NCI-H2107 (cell line): ENCODE measurements at regions not wholly inside any gene's neighbourhood (a gene's known extent, or its start where the extent isn't known, plus 50 kb on each side); places are given as distances from the start of the nearest gene placed in this dataset.
"Not testable (repeated sequence)": the region's sequence is repeated elsewhere in the genome, so short reads cannot be mapped to it uniquely, and the experiment has no call there.

ENCODE experiments used
- DNase-seq: peaks from one replicate; lab custom pipeline; 2025; lab: John Stamatoyannopoulos, UW

DNA sequence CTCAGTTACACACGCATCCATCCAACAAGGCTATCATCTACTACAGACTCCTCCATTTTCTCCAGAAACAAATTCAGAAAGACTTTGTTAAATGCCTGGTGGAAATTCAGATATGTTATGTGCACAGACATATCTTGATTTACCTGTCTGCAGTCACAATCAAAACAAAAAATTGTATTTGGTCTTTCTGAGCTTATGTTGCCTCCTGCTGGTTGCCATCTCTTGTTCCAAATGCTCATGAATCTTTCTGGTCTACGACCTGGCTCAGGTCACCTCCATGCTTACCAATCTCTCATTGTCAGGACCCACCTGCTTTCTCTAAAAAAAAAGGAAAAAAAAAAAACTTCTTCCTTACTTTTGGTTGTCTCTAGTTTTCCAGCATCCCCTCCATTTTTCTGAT is 169.2 kb upstream of the PLXNC1 start:
- DNase-seq: no peak

DNA sequence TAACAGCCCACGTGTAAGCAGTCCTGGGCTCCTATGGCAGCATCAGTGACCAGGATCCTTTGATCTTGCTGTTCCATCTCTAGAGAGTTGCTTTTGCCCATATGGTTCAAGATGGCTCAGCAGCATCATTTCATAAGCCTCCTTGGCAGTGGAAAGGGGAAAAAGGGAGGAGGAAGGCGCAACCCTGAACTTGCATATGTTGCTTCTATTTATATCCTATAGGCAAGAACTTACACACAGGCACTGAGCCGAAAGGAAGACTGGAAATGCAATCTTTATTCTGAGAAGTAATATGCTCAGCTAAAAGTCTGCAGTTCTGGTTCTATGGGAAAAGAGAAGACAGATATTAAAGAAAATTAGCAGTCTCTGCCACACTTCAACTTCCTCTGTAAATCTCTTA is 167.7 kb upstream of the PLXNC1 start:
- DNase-seq: no peak

DNA sequence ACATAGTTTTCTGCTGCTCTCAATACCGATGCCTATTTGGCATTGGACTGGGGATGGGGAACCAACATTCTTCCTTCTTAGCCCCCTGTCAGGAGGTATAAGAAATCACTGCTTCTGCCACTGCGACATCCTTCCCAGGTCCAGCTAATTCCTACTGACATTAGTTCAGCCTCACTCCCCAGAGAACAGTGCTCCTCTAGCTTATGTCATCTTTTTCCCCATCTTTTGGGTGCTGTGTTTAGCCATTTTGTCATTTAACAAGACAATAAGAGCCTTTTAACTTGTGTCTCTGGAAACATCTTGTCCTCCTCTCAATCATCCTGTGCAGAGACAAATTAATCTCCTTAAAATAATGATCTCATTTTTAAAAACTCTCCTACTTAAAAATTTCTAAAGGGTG is 167.0 kb upstream of the PLXNC1 start:
- no peak for DNase-seq

DNA sequence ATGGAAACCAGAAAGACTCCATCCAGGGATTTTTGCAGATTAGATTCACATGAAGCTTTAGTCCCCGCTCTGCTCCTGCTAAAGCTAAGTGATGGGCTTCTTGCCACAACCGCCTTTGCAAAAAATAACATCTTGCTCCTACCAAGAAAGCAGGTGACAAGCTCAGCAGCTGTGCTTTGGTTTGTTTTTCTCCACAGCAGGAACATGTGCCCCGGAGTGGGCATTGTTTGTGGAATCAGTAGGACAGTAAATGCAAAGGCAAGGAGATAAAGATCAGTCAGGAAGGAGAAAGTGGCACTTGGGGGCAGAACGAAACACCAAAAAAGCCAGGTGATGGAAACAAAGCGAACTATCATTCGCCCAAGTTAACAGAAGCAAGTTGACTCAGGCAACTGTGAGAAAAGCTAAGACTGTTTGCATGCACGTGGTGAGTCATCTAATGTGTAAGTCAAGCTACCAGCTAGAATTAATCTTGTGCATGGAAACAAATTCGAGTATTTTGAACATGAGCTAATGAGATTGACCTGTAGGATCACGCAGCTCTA is 165.5 kb upstream of the PLXNC1 start:
- DNase-seq: no peak

DNA sequence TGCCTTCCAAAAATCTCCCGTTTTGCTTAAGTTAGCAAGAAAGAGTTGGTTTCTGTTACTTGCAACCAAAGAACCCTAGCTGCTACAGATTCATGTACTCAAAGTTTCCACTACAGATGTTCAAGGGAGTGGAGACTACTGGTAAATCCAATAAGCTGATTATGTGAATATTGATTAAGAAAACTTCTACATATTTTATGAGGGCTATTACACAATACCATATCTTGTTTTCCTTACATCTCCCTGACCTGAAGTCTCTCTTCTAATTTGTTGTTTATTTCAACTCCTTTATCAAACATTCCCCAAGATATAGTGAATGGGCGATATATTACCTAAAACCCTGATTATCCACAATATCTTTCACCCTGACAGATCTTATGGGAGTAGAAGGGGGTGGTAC is 164.4 kb upstream of the PLXNC1 start:
- DNase-seq: no peak

DNA sequence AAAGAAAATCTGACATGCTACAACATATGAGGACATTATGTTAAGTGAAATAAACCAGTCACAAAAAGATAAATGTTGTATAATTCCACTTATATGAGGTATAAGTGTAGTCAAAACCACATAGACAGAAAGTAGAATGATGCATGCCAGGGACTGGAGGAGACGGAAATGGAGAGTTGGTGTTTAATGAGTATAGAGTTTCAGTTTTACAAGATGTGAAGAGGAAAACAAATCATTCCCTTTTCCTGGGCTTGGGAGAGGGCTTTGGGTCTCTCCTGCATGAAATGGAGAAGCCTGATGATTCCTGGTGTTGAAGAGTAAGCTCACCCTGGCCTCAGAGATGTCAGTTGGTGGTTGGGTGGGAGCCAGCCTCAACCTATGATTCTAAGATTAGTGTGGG is 158.4 kb upstream of the PLXNC1 start:
- no peak for DNase-seq

DNA sequence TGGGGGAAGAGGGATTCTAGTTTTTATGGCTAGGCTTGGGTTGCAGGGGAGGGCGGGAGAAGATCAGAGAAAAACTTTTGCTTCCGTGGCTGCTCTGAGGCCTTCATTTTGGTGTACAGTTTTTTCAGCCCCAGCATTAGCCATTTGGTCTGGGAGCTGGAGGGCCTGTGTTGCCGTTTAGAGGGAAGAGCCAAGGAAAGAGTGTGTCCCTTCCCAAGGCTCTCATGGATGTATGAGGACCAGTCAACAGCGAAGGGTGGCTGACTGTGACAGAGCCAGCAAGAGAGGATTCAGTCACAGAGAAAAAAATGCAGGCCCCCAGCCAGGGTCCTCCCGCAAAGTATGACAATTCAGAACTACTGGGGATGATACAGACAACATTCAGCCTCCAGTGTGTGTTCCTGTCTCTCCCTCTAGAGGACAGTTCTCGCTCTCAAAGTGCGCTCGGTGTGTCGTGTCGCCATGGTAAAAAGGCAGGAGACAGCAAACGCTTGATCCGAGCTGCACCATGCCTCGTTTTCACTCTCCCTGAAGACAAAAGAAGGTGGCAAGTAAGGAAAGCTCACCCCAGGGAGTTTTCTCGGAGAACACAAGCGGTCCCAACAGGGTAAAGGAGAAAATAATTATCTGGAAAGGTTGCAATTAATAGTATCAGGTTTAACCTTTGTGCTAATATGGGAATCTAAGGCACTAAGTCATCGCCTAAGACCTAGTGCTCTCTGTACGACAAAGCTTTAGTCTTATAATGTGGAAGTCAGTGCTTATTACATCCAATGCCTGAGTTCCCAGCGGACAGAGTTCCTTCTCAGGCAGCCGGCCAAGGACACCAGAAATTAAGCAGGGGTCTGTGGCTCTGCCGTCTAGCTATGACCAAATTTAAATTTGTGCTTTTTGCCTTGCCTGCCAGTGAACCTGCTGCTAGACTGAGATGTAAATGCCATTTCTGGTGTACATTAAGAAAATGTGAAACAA is 157.3 kb upstream of the PLXNC1 start:
- no peak for DNase-seq

DNA sequence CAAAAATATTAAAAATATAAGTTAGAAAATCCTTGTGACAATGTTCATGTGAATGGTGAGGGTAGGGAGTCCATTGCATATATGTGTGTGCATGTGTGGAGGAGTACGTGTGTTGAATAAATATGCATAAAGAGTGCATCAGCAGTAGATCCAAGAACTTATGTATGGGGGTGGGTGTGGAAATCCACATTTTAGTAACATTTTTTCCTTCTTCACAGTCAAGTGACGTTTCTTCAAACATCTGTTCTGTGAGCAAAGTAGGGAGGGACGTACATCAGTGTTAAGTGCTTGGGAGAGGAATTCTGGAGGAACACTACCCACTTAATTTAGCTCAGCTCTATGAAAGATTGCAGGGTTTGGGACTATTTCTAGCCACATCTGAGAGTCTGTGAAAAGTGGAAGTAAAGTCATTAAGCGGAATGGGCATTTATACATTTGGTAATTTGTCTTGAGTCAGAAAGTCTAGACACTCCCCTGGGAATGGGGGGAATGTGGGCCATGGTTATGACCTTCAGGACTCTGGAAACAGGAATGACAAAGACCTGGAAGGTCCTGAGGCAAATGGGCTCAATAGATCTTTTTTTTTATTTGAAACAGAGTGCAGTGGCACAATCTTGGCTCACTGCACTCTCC is 156.4 kb upstream of the PLXNC1 start:
- DNase-seq: no peak

DNA sequence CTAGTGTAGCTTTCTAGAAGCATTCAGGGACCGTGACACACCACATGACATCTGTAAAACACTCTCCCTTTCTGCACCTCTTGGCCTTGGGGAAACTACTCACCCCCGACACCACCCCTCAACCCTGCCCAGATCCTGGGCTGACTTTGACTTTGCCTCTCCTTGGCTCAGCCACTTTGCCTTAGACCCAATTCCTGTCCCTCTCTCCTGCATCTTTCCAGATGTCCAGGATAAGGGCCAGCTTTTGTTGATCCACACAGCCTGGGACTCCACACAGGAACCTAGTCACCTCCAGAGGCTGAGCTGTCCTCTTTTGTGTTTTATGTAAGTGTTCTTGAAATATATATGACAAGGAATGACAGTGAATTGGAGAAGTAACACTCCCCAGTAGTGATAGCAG is 153.7 kb upstream of the PLXNC1 start:
- no peak for DNase-seq

DNA sequence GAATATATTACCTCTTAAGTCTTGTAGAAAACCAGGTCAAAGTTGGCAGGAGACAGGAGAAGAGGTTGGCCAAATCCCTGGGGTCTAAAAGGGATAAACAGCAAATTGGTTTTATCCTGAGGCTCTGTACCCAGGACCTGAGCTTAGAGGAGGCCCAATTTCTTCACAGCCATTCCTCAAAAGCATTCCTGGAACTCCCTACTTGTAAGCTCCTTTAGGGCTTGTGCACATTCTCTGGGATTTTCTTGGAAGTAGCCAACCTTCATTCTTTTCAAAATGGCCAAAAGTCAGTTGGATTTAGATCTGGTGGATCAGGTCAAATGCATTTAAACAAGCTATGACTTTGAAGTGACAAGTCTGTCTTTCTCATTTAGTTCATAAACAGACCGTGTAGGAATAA is 152.1 kb upstream of the PLXNC1 start:
- no peak for DNase-seq

DNA sequence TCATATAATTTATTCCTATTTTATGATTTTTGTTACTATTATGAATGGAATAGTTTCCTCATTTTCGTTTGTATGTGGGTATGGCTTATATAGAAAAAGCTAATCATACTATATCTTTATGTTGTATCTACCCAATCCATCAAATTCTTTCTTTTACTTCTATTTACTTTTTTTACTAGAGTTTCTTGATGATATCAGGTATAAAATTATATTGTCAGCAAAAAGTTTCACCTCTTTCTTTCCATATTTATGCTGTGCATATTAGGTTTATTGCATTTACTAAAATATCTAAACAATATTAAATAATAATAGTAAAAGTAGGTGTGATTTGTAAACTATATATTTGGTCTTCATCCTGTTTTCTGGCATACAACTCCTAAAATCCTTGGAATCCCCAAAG is 146.7 kb upstream of the PLXNC1 start:
- DNase-seq: no peak

DNA sequence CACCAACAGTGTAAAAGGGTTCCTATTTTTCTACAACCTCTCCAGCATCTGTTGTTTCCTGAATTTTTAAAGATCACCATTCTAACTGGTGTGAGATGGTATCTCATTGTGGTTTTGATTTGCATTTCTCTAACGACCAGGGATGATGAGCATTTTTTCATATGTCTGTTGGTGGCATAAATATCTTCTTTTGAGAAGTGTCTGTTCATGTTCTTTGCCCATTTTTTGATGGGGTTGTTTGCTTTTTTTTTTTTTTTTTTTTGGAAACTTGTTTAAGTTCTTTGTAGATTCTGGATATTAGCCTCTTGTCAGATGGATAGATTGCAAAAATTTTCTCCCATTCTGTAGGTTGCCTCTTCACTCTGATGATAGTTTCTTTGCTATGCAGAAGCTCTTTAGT is 145.5 kb upstream of the PLXNC1 start:
- DNase-seq: not testable (repeated sequence)

DNA sequence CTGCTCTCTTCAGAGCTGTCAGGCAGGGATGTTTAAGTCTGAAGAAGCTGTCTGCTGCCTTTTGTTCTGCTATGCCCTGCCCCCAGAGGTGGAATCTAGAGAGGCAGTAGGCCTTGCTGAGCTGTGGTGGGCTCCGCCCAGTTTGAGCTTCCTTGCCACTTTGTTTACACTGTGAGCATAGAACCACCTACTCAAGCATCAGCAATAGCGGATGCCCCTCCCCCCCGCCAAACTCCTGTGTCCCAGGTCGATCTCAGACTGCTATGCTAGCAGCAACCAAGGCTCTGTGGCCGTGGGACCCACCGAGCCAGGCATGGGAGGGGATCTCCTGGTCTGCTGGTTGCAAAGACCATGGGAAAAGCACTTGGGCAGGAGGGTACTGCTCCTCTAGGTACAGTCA is 140.5 kb upstream of the PLXNC1 start:
- not testable (repeated sequence) for DNase-seq

DNA sequence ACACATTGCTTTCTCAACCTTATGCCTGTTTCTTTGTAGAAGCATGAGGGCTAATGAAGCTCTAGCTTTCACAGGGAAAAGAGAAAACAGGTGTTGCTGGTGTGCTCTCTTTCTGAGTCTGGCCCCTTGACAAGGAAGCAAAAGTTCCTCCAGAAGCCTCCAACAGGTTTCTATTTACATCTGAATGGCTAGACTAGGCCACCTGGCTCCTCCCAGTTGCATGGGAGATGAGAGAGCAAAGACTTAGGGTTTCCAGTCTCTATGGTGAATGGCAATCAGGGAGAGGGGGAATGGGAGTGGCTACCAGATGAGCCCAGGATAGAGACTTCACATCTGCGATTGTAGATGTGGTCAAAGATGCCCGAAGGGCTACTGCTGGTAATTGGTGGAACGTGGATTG is 138.1 kb upstream of the PLXNC1 start:
- DNase-seq: no peak

DNA sequence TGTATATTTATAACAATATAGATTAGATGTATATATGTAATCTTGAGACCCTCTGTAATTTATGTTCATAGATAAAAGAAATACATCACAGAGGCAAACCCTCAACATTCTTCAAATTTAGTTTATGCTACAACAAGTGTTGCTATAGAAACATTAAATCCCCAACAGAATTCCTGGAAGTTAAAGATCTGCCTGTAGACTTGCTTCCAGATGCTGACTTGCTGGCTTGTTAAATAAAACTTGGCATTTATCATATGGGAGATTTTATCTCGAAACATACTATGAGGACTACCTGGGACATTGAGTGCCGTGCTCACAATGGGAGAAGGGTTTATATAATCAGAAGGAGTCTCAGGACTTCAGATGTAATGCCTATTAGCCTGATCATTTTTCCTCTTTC is 136.3 kb upstream of the PLXNC1 start:
- DNase-seq: no peak

DNA sequence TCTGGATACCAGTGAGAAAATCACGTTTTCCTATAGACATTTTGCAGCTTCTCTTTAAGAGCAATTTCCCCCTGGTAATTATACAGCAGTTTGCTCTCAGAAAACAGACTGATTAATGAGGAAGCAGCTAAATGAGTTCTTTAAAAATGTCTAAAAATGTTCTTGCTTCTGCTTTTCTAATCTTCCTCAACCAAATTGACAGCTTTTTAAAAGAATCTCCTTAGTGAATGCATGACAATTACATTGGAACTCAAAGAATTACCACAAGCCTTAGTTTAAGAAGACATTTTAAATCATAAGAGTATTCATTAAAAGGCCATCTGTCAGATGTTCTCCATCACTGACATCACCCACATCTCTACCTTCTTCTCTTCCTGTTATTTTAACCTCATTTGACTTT is 135.8 kb upstream of the PLXNC1 start:
- no peak for DNase-seq

DNA sequence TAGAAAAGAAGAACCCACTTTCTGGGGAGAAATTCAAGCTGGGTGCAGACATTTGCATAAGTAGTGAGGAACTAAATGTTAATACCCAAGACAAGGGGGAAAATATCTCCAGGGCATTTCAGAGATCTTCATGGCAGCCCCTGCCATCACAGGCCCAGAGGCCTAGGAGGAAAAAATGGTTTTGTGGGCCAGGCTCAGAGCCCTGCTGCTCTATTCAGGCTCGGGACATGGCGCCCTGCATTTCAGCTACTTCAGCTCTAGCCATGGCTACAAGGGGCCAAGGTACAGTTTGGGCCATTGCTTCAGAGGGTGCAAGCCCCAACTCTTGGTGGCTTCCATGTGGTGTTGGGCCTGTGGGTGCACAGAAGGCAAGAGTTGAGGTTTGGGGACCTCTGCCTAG is 131.1 kb upstream of the PLXNC1 start:
- not testable (repeated sequence) for DNase-seq

DNA sequence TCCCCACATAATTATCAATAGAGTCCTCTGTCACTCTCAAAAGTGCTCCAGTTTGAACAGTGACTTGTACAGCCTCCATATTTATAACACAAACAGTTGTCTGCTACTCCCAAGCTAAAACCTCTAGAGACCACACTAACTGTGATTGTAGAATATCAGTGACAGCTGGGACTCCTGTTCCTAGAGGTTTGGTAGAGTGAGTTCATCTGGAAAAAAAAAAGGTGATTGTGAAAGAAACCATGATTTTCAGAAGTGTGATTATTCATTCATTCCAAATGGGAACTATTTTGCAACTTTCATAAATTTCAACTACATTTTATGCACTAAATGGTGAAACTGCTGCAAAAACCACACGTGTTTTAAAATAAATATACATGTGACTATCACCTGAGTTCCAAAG is 128.0 kb upstream of the PLXNC1 start:
- no peak for DNase-seq

DNA sequence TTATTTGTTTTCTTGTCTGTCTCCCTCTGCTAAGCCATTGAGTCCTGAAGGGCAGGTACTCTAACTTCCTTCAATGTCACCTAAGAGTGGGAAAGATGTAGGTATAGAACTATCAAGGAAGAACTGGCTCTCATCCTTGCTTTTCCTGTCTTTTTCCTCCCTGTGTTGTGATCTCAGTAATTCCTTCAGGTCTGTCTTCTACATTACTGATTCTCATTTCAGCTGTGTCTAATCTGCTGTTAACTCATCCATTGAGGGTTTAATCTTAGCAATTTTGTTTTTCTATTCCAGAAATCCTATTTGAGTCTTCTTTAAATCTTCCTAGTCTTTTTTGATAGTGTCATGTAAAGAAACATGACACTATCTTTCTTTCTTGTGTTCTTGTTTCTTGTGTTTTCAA is 124.5 kb upstream of the PLXNC1 start:
- DNase-seq: no peak

DNA sequence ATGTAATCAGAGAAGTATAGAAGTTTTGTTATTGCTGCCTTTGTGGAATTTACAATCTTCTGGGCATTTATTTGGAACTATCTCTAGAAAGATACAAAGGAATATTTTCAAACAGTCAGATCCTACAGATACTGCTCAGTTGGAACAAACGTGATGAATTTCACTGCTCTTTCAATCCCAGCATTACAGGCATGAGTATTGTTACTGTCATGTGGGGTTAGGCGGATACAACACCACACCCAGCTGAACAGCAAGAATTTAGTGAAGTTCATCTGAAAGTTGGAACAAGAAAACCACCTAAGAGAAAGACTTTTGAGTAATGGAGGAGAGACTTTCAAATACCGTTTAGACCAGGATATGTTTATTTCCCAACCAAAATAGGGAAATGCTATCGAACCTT is 123.3 kb upstream of the PLXNC1 start:
- DNase-seq: no peak

DNA sequence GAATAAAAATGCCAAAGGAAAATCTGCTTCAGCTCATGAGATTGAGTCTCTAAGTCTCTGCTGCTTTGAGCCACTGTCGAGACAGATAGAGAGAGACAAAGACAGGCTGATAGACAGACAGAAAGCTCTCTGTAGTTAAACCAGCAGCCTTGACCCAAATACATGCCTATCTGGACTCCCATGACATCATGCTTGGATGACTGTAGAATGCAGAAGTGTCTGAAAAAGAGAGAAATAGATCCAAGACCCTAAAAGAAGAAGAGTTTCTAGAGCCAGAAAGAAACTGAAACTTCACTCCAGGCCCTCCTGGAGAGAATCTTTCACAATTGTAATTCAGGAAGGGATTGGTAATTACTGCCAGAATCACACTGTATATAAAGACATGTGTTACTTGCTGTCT is 122.6 kb upstream of the PLXNC1 start:
- no peak for DNase-seq

DNA sequence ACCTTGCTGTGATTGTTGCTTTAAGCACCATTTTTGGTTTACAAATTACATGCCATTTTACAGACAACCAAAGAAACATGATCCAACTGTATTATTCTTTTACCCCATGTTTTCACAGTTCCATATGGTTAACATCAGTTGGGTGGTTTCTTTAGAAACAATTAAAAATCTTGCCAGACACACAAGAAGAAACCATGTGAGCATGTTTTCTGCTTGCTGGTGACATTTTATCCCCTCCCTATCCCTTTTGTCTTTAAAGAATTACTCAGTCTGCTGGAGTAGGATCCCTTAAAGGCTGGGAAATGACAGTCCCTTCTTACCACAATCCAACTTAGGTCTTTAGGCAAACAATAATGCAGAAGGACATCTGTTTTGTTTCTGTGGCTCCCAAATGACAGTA is 121.8 kb upstream of the PLXNC1 start:
- DNase-seq: no peak

DNA sequence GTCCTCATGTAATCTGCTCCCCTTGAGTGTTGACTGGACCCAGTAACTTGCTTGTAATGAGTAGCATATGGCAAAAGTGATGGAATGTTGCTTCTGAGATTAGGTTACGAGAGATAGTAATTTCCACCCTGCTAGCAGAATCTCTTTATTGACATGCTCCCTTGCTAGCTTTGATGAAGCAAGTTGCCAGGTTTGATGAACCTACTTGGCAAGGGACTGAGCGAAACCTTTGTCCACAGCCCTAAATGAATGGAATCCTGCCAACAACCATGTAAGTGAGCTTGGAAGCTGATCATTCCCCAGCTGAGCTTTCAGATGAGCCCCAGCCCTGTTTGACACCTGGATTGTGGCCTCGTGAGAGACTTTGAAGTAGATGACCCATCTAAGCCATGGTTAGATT is 120.8 kb upstream of the PLXNC1 start:
- no peak for DNase-seq
